Panc1 (cell line): ENCODE measurements at regions not wholly inside any gene's neighbourhood (a gene's known extent, or its start where the extent isn't known, plus 50 kb on each side); places are given as distances from the start of the nearest gene placed in this dataset.

Experiments
- ATAC-seq: fragments of 200-7000 bp; cut with Tn5 transposase; 2 replicates; pipeline ENCODE4 v1.9.1; 2020; ENCODE audit warnings: mild to moderate bottlenecking, moderate library complexity
- BruUV-seq: library from RNA; stranded (reverse); fragments of 400-500 nt; replicated peaks from 2 replicates; lab custom pipeline; 2021; lab: Mats Ljungman, UMichigan
- CTCF ChIA-PET: fragments of 300-600 bp; sonication (Branson Sonifier 250); formaldehyde crosslinking; loops from one replicate; lab custom pipeline; 2022; ENCODE audit warnings: antibody characterized with exemption; lab: Charles Lee
- POLR2A ChIA-PET: fragments of 300-600 bp; sonication (Branson Sonifier 250); formaldehyde crosslinking; loops from one replicate; lab custom pipeline; 2022; ENCODE audit warnings: antibody characterized with exemption; lab: Charles Lee
- DNase-seq: peaks from one replicate; pipeline ENCODE4 v3.0.0-alpha.2; 2010; ENCODE audit warnings: low read depth, low spot score
- H3K27ac ChIP-seq: 2 replicates; pipeline ENCODE4 v1.5.1; 2011; ENCODE audit warnings: mild to moderate bottlenecking, low read length, inconsistent platforms
- H3K27me3 ChIP-seq: fragments of 200-500 bp; sonication (Bioruptor generic); 2 replicates; pipeline ENCODE4 v1.6.0; 2014; ENCODE audit warnings: low read length, inconsistent platforms; ENCODE audit not compliant: control insufficient read depth, insufficient read depth
- H3K36me3 ChIP-seq: fragments of 200-500 bp; sonication (Bioruptor generic); 2 replicates; pipeline ENCODE4 v1.5.1; 2014; ENCODE audit warnings: inconsistent platforms, mild to moderate bottlenecking, low read length, moderate library complexity; ENCODE audit not compliant: control insufficient read depth, insufficient read depth
- H3K4me1 ChIP-seq: 2 replicates; pipeline ENCODE4 v1.5.1; 2011; ENCODE audit warnings: inconsistent platforms, mild to moderate bottlenecking, low read length, moderate library complexity; ENCODE audit not compliant: control insufficient read depth, insufficient read depth
- H3K4me3 ChIP-seq, 2 experiments: 2 replicates each; pipeline ENCODE4 v1.5.1; 2011 to 2012; ENCODE audit warnings: low read depth in 2 of 2, low read length in 2 of 2, mild to moderate bottlenecking in 2 of 2, inconsistent platforms in 1 of 2, moderate library complexity in 1 of 2
- H3K9me3 ChIP-seq: fragments of 200-500 bp; sonication (Bioruptor generic); 2 replicates; pipeline ENCODE4 v1.5.1; 2014; ENCODE audit warnings: low read depth, mild to moderate bottlenecking, inconsistent platforms, low read length, moderate library complexity; ENCODE audit not compliant: control insufficient read depth, insufficient read depth
- CTCF ChIP-seq: fragments of 450-650 bp; IDR thresholded peaks from 2 replicates; pipeline ENCODE4 v1.5.1; 2017; ENCODE audit warnings: mild to moderate bottlenecking
- POLR2AphosphoS5 ChIP-seq: IDR thresholded peaks from 2 replicates; pipeline ENCODE4 v1.6.1; 2012; ENCODE audit warnings: mild to moderate bottlenecking, low read depth, low read length, moderate library complexity
- SIN3A ChIP-seq: IDR thresholded peaks from 2 replicates; pipeline ENCODE4 v1.6.1; 2012; ENCODE audit warnings: low read depth, mild to moderate bottlenecking, low read length, moderate library complexity, borderline replicate concordance; ENCODE audit not compliant: insufficient read depth
- TCF7L2 ChIP-seq: IDR thresholded peaks from 2 replicates; pipeline ENCODE4 v1.6.1; 2011; ENCODE audit warnings: mild to moderate bottlenecking, low read depth, low read length, inconsistent platforms
- in situ Hi-C: cut with HindIII; loops from 2 replicates; pipeline ENCODE4 v1.10.0; 2016; ENCODE audit warnings: low sequenced_read_pairs, low pct_unique_long_range_greater_than_20kb
- intact Hi-C: fragments of 100-400 bp; cut with micrococcal nuclease; formaldehyde crosslinking; loops from one replicate; pipeline ENCODE4 v1.10.0; 2022; ENCODE audit not compliant: unreplicated experiment
- TF ChIP-seq, protein P1 (sequence below), 2 experiments: IDR thresholded peaks; 2 replicates each; pipeline ENCODE4 v1.6.1; 2011 to 2012; ENCODE audit warnings: low read depth in 2 of 2, control low read depth in 1 of 2, low read length in 1 of 2, mild to moderate bottlenecking in 1 of 2, moderate library complexity in 1 of 2; ENCODE audit not compliant: insufficient read depth in 1 of 2

DNA sequence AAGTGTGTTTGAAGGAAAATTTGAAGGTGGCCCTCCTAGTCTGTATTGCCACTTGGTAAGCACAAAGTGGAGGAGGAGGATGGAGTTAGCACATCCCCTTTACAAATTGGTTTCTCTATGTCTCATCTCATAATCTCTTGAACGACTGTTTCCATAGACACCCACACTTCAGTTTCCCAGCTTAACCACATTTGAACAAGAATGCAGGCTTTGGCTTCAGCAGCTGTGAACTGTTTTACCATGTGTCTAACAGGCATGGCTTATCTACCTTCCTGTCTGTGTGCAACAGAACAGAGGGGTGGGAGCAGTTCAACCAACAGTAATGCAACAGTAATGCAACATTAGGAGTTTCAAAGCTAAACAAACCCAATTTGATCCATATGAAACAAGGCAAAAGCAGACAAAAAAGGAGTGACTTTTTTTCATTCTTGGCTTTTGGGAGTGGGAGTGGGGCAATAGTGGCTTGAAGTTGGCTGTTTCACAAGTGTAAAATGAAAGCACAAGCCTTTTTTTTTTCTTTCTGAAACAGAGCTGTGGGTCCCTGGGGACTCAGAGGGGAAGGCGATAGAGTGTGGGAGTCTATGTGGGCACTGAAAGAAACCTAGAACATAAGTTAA, 108.0 kb downstream of the ITM2A start:
- no peak overlapping the region for H3K27ac ChIP-seq
- CTCF ChIA-PET: no interaction called here
- no peak for ATAC-seq
- H3K4me1 ChIP-seq: no peaks in the 10 kb centered on the region
- BruUV-seq: no TSS peak
- no peaks in the 10 kb centered on the region for H3K36me3 ChIP-seq
- H3K27me3 ChIP-seq: no peaks in the 10 kb centered on the region
- TF ChIP-seq, protein P1, sequence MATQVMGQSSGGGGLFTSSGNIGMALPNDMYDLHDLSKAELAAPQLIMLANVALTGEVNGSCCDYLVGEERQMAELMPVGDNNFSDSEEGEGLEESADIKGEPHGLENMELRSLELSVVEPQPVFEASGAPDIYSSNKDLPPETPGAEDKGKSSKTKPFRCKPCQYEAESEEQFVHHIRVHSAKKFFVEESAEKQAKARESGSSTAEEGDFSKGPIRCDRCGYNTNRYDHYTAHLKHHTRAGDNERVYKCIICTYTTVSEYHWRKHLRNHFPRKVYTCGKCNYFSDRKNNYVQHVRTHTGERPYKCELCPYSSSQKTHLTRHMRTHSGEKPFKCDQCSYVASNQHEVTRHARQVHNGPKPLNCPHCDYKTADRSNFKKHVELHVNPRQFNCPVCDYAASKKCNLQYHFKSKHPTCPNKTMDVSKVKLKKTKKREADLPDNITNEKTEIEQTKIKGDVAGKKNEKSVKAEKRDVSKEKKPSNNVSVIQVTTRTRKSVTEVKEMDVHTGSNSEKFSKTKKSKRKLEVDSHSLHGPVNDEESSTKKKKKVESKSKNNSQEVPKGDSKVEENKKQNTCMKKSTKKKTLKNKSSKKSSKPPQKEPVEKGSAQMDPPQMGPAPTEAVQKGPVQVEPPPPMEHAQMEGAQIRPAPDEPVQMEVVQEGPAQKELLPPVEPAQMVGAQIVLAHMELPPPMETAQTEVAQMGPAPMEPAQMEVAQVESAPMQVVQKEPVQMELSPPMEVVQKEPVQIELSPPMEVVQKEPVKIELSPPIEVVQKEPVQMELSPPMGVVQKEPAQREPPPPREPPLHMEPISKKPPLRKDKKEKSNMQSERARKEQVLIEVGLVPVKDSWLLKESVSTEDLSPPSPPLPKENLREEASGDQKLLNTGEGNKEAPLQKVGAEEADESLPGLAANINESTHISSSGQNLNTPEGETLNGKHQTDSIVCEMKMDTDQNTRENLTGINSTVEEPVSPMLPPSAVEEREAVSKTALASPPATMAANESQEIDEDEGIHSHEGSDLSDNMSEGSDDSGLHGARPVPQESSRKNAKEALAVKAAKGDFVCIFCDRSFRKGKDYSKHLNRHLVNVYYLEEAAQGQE (IDR thresholded peaks at IDR 0.05; ENCODE audit: insufficient read depth in 1 of 2, low read depth in 2 of 2, low read length in 1 of 2): no peak
- TF ChIP-seq CTCF (no peak), TCF7L2 (no peak), SIN3A (no peak), POLR2AphosphoS5 (no peak)
- DNase-seq: no peak
- POLR2A ChIA-PET: no interaction called here
- no peaks in the 10 kb centered on the region for H3K9me3 ChIP-seq
- no peak overlapping the region for H3K4me3 ChIP-seq
- intact Hi-C loops: no loop called here
- in situ Hi-C loops: no loop called here

GRCh38 chrX:79243691-79244090, 99.2 kb downstream of the GPR174 start:
- intact Hi-C loops: no loop called here
- Histone ChIP-seq H3K9me3 (no peaks in the 10 kb centered on the region), H3K27ac (no peak overlapping the region), H3K4me1 (no peaks in the 10 kb centered on the region), H3K36me3 (no peaks in the 10 kb centered on the region), H3K4me3 (no peak overlapping the region), H3K27me3 (no peaks in the 10 kb centered on the region)
- DNase-seq (no peak), ATAC-seq (no peak)
- ChIA-PET CTCF (no interaction called here), POLR2A (no interaction called here)
- TF ChIP-seq CTCF: no peak
- TF ChIP-seq TCF7L2: no peak
- no peak for TF ChIP-seq POLR2AphosphoS5
- TF ChIP-seq SIN3A: no peak
- TF ChIP-seq, protein P1 (IDR thresholded peaks at IDR 0.05; ENCODE audit: insufficient read depth in 1 of 2, low read depth in 2 of 2, low read length in 1 of 2): no peak
- in situ Hi-C loops: no loop called here
- BruUV-seq: no TSS peak
